GM19043 (cell line): ENCODE measurements at regions not wholly inside any gene's neighbourhood (a gene's known extent, or its start where the extent isn't known, plus 50 kb on each side); places are given as distances from the start of the nearest gene placed in this dataset.

Source experiments
- ATAC-seq: cut with Tn5 transposase; IDR thresholded peaks from one replicate; pipeline ENCODE4 v1.9.1; 2021; ENCODE audit warnings: low read depth; ENCODE audit not compliant: unreplicated experiment

DNA sequence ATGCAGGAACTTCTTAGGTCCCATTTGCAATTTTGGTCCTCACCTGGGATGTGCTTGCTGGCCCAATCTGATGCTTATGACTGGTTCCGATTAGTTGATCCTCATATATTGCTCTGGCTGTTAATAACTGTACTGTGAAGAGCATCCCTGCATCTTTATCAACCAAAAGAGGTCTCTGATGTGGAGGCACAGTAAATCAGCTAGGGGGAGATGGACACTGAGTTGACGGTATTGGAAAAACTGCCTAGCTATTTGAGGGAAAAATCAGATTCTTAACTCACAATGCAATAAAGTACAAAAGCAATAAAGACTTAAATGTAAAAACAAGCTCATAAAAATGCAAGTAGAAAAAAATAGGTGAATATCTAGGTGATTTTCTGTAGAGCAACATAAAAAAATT lies 188.0 kb upstream of the TCF4 start:
- no peak for ATAC-seq

DNA sequence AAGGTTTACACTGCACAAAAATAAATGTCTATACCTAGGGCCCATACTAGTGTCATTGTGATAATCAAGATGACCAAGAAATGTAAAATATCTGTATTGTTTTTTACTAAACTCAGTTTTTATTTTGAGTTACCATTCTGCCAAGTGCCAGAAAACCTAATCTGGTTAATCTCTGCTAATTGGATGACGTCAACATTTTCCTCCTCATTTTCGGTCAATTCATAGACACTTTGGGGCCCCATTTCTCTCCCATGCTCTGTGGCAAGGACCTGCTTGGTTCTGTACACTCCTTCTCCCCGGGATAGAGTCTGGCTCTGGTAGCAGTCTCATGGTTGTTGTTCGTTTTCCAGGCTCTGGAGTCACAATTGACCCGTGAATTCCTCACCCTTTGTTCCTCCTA lies 186.5 kb upstream of the TCF4 start:
- ATAC-seq, result no peak

DNA sequence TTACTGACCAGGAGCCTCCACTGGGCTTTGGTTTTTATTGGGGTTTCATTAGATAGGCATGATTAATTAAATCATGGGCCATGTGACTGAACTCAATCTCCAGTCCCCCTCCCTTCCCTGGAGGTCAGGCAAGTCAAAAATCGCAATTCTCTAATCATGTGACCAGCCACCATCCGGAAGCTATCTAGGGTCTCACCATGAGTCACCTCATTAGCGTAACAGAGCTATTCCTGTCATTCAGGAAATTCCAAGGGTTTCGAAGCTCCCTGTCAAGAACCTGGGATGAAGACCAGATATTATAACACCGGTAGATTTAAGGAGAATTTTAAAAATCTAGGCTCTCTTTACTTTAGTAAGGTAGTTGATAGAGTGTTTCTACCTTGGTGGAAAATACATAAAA lies 180.3 kb upstream of the TCF4 start:
- ATAC-seq, result no peak

DNA sequence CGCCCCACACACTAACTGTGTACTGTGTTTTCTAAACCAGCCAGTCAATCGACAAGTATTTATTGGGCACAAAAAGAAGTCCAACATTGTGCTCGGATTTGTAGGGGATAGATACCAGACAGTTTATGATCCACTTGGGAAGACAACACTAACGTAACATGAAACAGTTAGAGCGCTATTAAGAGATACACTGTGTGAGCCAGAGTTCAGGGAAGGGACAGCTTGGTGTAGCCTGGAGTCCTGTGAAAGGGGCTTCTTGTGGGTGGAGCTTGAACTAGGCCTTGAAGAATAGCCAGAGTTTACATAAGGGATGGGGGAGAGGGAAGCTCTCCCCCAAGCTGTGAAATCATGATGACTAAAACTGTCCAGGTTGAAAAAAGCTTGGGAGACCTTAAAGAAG lies 176.4 kb upstream of the TCF4 start:
- no peak for ATAC-seq

DNA sequence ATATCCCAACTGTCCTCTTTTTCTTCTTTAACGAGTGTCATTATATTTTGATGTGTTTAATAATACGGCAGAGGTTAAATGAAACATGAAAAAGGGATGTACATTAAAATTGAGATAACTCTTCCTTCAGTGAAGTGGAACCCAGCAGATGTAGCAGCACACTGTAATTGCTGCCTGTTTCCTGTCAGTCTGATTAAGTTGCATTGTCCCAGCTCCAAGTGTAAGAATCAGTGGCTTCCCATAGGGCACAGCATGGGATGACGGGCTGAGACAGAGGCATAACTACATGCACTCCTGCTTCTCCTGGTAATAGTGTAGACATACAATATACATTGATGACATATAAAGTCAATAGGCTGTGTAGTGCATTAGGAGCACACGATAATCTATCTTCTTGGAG lies 175.8 kb upstream of the TCF4 start:
- ATAC-seq, result no peak

DNA sequence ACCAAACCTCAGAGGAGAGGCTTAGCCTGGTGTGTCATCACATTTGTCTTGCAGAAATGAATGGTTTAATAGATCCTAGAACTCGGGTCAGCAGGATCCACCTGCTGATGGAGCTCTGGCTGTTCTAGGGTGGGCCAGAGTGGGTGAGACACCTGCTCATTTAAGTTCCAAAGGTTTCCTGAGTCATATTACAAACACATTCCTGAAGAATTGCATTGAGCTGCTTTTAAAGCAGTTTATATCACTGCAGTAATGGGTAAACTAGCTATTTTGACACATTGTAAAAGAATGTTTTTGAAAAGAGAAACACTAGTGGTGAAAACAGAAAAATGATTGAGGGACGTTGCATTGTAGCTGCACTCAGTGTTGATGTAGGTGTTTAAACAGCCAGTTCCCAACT lies 175.3 kb upstream of the TCF4 start:
- no peak for ATAC-seq

DNA sequence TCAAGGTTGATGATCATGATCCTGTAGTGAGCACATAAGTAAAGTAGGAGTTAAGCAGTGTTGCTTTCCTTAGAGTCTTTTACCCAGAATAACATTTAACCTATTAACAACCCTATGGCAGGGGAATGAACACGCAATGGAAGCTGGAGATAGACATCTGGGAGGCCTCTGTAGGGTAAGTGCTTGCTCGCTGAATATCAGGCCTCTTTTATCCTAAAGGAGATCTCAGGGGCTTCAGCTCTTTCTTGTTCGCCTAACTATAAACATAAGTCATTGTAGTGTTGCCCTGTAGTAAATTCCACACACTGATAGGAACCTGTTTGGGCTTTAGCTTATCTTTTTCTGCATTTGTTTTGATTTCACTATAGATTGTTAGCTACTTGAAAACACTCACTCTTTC lies 174.4 kb upstream of the TCF4 start:
- no peak for ATAC-seq

DNA sequence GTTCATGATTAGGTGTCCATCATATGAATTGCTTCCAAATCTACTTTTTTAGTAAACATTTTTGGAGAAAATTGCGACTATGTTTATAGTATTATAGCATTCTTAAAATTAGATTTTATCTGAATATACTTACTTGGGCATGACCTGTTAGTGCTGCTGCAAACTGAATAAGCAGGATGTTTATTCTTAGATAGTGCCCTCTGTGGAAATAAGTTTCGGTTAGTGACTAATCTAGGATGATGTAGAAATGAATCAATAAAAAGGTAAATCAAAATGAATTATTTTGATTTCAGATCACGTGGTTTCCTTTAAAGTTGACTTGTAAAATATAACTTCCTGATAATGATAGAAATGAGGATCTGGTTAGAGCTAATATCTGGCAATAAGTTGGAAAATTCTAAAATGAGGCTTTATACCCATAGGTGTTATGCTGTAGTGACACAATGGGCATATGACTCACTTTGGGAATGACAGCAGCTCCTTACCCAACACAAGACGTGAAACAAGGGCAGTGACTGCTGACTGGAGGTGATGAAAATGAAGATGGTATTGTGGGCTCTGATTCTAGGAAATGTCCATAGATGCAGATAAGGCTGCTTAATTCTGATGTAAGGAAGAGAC lies 165.8 kb upstream of the TCF4 start:
- ATAC-seq, result no peak

DNA sequence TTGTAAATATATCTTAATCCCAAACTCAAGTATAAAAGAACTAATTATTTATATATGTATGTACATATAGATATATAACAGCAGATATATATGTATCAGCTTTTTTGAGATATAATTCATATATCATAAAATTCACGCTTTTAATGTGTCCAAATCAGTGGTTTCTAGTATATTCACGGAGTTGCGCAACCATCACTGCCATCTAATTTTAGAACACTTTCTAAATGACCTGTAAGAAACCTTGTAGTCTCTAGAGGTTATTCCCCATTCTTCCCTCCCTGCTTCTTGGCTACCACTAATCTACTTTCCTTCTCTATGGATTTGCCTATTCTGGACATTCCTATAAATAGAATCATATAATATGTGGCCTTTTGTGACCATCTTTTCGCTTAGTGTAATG lies 163.5 kb upstream of the TCF4 start:
- no peak for ATAC-seq

DNA sequence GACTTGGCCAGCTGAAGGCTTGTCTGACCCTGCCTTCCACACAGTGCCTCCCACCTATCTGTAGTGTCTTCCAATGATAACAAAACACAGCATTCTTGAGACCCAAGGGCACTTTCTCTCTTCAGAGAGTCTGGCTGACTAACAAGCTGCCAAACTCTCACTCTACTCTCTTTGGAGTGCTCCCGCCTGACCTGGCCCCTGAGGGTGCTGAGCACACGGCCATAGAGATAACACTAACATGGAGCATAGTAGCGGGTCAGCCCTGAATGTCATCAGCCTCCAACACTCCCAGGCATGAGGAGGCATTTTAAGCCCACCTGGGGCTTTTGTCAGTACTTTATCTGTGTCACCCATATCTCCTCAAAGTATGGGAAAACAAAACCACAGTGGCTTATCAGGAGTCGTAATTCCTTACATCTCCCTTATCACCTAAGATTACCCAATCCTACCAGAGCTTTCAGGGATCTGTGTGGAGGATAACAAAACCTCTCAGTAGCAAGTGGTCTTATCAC lies 160.3 kb upstream of the TCF4 start:
- no peak for ATAC-seq

DNA sequence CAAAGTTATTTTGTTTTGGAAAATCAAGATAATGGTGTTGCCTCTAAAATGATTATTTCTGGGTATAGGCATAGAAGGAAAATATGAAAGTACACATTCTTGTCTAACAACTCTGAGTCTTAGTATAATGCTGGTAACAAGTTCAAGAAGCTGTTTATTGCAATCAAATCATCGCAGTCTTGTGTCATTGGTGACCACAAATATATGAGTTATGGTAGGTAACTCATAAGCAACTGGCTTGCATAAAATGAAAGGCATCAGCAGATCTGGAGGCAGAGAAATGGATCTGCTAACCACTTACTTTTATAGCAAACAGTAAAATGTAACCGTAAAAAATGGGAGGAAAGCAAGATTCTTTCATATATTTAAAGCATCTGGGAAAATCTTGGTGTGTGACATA lies 156.2 kb upstream of the TCF4 start:
- no peak for ATAC-seq

DNA sequence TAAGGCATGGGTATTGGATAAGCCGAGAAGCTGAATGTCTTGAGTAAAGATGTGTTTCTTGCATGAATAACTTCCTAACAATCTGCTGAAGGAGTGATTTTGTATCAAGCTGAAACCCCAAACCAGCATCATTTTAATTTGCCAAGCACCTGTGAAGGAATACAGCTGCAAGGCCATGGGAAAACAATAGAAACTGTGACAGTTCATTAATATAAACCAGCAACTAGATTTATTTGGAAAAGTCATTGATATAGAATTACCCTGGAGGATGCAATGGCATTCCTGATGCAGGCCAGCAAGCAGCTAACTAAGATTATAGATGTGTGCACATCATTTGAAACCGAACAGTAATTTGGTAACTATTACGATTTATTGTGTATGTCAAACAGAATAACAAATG lies 155.7 kb upstream of the TCF4 start:
- ATAC-seq, result no peak

DNA sequence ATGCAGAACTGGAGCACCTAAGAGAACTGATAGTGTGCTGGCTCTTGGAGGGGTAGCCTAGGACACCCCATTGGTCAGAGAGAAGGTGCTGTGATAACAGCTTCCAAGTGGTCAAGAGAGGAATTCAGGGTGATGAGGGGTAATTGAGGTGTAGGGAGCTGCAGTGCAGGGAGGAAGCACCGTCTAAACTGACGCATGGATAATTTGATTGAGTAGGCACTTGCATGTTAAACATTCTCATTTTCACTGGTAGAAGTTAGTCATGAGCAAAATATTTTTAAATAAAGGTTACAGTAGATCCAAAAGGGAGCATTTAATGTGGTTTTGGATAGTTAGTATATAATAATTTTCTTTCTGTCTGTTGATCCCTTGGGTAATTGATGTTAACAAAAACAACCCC lies 155.1 kb upstream of the TCF4 start:
- no peak for ATAC-seq

DNA sequence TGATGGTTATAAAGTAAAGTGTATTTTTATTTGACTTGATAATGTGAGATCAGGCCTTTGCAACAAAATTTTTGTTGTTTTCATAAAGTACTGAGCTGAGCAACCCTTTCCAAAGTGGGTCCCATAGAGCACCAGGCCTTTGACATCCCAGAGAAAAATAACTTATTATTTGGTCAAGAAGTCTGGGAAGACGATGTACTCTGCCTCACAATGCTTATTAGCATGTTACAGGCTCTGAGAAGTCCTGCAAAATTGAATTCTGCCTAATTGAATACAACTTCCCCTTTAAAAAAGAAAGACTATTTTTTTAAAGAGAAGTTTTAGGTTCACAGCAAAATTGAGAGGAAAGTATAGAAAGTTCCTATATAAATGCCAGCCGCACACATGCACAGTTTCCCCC lies 151.5 kb upstream of the TCF4 start:
- no peak for ATAC-seq

DNA sequence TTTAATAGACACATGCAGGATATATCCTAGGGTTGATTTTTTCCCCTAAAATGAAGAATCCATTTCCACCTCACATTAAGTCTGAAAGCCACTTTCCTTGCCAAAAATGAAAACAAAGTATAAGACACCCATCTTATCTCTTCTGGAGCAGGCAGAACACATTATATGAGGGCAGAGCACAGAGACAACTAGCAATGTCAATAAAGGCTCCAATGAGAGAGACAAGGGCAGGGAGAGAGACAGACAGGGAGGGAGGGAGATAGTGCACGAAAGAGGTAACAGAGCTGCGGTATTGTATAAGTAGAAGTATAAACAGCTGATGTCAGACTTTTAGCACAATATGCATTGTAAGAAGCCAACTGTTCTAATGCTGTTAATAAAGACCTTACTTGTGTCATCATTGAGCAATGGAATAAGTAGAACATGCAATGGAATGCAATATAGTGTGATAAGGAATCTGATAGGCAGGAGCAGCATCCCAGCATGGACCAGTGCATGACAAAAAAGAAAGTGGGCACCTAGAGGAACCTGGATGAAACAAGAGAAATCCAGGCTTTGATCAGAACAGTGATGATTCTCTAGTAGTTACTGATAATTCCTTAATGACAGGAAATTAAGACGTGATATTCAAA lies 150.6 kb upstream of the TCF4 start:
- ATAC-seq, result no peak

DNA sequence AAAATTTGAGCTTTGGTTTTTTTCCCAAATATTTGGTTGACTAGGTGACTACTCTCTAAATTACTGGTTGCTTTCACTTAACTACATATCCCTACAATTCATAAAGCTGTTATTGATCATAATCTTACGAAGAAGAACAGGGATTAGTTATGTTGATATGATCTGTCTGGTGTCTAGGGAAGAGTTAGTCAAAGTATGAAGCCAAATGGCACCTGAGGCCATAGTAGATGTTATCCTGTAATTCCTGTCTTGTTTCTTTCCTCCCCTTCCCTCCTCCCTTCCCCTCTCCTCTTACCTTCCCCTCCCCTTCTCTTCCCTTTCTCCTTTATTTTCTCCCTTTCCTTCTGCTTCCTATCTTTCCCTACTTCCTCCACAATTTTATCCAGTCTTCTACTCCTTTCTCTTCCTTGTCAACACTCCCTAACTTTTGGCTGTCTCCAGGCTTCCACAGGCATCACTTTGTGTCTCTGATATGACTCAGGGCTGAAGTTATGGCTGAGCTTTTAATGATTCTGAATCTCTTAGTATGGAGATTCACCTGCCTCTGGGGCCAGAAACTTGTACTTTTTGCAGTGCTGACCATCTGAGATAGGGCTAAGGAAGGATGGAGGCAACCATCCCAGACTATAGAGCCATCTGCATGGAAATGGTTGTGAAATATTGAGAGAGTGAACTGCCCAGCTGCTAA lies 149.9 kb upstream of the TCF4 start:
- no peak for ATAC-seq

DNA sequence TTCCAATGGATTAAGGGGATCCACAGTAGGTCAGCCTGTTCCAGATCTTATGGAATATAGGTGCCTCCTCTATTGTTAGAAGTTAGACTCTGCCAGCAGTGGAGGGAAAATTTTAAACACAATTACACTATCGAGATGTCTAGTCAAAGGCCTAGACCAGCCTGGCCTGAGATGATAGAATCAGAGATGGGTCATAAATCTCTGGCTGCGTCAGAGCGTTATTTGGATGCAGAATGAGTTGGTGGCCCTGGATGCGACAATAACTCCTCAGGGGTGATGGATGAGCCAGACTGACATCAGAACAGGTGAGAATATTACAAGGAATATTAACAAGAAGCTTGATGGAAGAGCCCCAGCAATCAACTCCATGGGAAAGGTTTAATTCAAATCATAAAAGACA lies 149.3 kb upstream of the TCF4 start:
- no peak for ATAC-seq

DNA sequence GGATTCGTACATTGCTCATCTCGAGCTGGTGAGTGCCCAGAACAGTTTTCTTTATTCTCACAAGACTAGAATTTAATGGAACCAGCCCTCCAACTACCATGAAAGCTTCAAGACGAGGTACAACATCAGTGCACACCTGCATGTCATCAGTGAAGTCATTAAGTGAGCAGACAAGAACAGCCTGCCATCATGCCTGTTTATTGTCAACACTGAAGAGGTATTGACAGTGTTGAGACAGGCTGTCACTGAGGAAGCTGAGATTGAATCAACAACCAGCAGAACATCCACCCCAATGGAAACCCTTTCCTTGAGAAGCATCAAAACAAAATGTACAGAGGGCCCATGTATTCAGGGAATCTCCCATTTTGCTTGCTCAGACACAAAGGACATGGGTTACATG lies 148.0 kb upstream of the TCF4 start:
- ATAC-seq, result no peak

DNA sequence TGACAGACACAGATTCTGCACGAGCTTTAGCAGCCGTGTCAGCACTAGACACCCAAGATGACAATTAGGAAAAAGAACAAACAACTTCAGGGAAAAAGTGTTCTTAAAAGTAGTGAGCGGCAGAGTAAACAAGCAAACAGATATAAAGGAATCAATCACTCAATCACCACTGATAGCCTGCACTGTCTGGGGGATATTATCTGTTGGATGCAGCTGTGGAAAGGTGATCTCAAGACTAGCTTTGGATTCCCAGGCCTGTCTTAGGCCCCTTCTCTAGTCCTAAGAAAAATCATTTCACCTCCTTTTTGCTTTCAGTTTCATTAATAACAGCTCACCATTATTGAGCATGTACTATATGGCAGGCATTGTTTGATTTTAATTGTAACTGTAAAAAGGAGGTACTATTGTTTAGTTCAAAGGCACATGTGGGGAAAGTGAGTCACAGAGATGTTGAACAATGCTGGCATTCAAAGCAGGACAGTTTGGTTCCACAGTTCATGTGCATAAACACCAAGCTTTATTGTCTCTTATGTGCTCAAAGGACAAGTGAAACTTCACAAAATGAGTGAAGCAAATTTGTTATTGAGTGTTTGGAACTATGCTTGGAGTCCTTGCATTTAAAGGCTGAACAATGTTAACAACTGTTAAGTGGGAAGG lies 147.3 kb upstream of the TCF4 start:
- no peak for ATAC-seq

DNA sequence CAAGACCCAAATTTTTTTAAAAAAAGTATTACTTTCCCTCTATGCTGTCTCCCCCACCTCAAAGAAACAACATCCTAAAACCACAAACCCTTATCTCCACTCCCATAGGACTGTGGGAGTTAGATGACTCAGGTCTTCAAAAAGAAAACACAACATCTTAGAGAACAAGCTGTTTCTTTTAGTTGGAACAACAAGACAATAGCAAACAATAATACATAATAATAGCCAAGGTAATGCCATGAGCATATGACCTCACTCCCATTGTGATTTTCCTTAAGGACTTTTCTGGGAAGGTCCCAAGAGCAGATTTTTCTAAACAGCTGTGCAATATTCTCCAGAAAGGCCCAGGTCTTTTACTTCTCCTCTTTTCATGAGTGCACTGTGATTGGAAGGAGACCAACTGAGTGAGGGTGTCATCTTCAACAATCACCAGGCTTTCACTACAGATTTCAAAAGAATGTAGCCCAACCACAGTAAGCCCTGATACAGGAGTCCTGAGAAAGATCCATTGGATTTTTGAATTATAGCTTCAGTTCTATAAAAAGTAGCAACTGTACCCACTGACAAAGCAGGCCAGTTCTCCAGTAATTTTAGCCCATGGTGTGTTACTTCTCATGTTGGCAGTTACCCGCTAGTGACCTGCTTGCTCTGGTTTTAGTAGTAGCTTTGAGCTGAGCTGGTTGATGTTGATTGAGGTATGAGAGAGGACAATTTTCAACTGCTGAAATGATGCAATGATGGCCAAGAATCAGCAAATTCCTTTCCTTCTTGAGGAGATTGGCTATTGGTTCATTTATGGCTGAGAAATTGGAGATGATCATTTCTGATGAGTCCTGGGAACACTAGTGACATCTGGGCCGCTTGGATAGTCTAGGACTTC lies 144.5 kb upstream of the TCF4 start:
- no peak for ATAC-seq

DNA sequence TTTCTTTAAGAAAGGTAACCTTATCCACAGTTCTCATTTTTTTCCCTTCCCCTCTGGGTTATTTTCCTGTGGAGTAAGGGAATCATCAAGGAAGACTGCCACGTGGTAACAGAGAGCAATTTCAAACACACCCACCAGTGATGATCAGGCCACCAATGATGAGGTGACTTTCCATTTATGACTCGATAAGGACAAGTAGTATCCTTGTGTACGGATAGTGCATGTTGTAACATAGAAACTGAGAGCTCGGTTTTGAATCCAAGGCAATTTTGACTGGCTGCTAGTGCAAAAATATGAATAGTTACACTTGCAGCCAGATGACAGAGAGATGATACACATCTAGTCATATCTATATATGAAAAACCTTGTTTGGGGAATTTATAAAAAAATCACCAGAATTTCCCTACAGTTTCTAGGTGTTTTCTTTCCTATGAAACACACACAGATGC lies 143.6 kb upstream of the TCF4 start:
- ATAC-seq, result no peak
